ENCODE measurements at regions not wholly inside any gene's neighbourhood (a gene's known extent, or its start where the extent isn't known, plus 50 kb on each side); places are given as distances from the start of the nearest gene placed in this dataset.

GRCh38 chr2:3126171-3126910 lies 251.3 kb downstream of the EIPR1 start:
- TF ChIP-seq CTCF (conservative IDR thresholded peaks at IDR 0.05 in 1 of 2, IDR thresholded peaks at IDR 0.05 in 1 of 2; ENCODE audit: extremely low read depth in 1 of 2, insufficient read depth in 1 of 2, low read depth in 1 of 2, low read length in 2 of 2) (no peak), EZH2 (IDR thresholded peaks at IDR 0.05; ENCODE audit: borderline replicate concordance, low read length) (no peak)

Data from mammary epithelial cell (primary cell).